SH-SY5Y (cell line): ENCODE measurements at regions not wholly inside any gene's neighbourhood (a gene's known extent, or its start where the extent isn't known, plus 50 kb on each side); places are given as distances from the start of the nearest gene placed in this dataset.

Experiments
- GATA2 ChIP-seq: IDR thresholded peaks from 2 replicates; pipeline ENCODE4 v1.6.1; 2011; ENCODE audit warnings: mild to moderate bottlenecking, low read depth, low read length
- GATA3 ChIP-seq: IDR thresholded peaks from 2 replicates; pipeline ENCODE4 v1.6.1; 2011; ENCODE audit warnings: low read depth, mild to moderate bottlenecking, low read length, moderate library complexity

DNA sequence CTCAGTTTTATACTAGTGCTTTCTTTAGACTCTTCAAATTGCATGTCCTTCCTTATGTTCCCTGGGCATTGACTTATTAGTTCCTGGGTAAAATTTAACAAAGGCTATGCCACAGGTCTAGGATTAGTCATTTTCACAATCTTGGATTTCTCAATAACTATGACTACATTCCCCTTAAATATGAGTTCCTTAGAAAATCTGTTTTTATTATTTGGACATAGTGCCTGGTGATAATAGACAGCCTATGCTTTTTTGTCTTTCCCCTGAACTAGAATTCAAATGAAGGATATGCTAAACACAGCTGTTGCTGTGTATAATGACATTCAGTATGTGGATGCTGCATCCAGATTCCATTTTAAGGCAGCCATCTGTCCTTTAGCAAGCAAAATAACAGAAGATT is 1252.8 kb upstream of the GJE1 start:
- no peak for TF ChIP-seq GATA2
- TF ChIP-seq GATA3 = no peak
